WTC11 (cell line): ENCODE measurements at regions not wholly inside any gene's neighbourhood (a gene's known extent, or its start where the extent isn't known, plus 50 kb on each side); places are given as distances from the start of the nearest gene placed in this dataset.
A peak's percentile ranks its signal among the peaks of the same experiment; 100 is the strongest.

Experiments used
- ATAC-seq: fragments of 200-7000 bp; cut with Tn5 transposase; 2 replicates; pipeline ENCODE4 v1.10.0; 2021; ENCODE audit warnings: mild to moderate bottlenecking, moderate library complexity
- CTCF ChIA-PET: fragments of 300-600 bp; sonication (Branson Sonifier 250); formaldehyde crosslinking; loops from one replicate; lab custom pipeline; 2021; ENCODE audit warnings: antibody characterized with exemption; lab: Charles Lee
- POLR2A ChIA-PET: fragments of 350-600 bp; sonication (Branson Sonifier 250); formaldehyde crosslinking; loops from one replicate; lab custom pipeline; 2021; ENCODE audit warnings: antibody characterized with exemption; lab: Charles Lee
- DNase-seq: peaks from one replicate; pipeline ENCODE4 v3.0.0; 2021; ENCODE audit warnings: low spot score
- H3K27ac Mint-ChIP-seq: 2 replicates; pipeline ENCODE4 v1.8.0; 2021; ENCODE audit warnings: mixed read lengths
- H3K27me3 Mint-ChIP-seq: 2 replicates; pipeline ENCODE4 v1.8.0; 2021; ENCODE audit warnings: low read depth, mild to moderate bottlenecking, moderate library complexity, mixed read lengths
- H3K36me3 Mint-ChIP-seq: 2 replicates; pipeline ENCODE4 v1.8.0; 2021; ENCODE audit warnings: mixed read lengths
- H3K4me1 Mint-ChIP-seq: 2 replicates; pipeline ENCODE4 v1.8.0; 2022; ENCODE audit warnings: mixed read lengths
- H3K4me3 Mint-ChIP-seq: 2 replicates; pipeline ENCODE4 v1.8.0; 2021; ENCODE audit warnings: mild to moderate bottlenecking, moderate library complexity, mixed read lengths
- H3K9me3 Mint-ChIP-seq: 2 replicates; pipeline ENCODE4 v1.8.0; 2021; ENCODE audit warnings: mixed read lengths
- AR ChIP-seq: fragments of 250-450 bp; sonication (Bioruptor Pico); IDR thresholded peaks from 2 replicates; pipeline ENCODE4 v1.9.0; 2021; ENCODE audit warnings: mild to moderate bottlenecking
- ATF1 ChIP-seq: sonication (generic); formaldehyde crosslinking; IDR thresholded peaks from 2 replicates; pipeline ENCODE4 v1.8.1; 2023; ENCODE audit warnings: mild to moderate bottlenecking, moderate library complexity, missing genetic modification reagents
- ATF3 ChIP-seq: sonication (generic); formaldehyde crosslinking; conservative IDR thresholded peaks from 2 replicates; pipeline ENCODE4 v1.8.1; 2022; ENCODE audit warnings: mild to moderate bottlenecking, missing genetic modification reagents
- CTCF ChIP-seq: fragments of 200-600 bp; IDR thresholded peaks from 2 replicates; pipeline ENCODE4 v1.8.0; 2022; ENCODE audit warnings: antibody characterized with exemption
- ESRRA ChIP-seq: sonication (generic); formaldehyde crosslinking; IDR thresholded peaks from 2 replicates; pipeline ENCODE4 v1.8.1; 2022; ENCODE audit warnings: mild to moderate bottlenecking, missing genetic modification reagents, borderline replicate concordance
- FOXP4 ChIP-seq: sonication (generic); formaldehyde crosslinking; IDR thresholded peaks from 2 replicates; pipeline ENCODE4 v1.8.0; 2022; ENCODE audit warnings: mild to moderate bottlenecking, missing genetic modification reagents
- MLX ChIP-seq: sonication (generic); formaldehyde crosslinking; IDR thresholded peaks from 2 replicates; pipeline ENCODE4 v1.8.1; 2023; ENCODE audit warnings: mild to moderate bottlenecking, missing genetic modification reagents, moderate library complexity
- TCF7 ChIP-seq: sonication (generic); formaldehyde crosslinking; IDR thresholded peaks from 2 replicates; pipeline ENCODE4 v1.8.0; 2022; ENCODE audit warnings: mild to moderate bottlenecking, low read depth, missing genetic modification reagents, moderate library complexity
- ZNF425 ChIP-seq: fragments of 250-450 bp; sonication (Bioruptor Pico); conservative IDR thresholded peaks from 2 replicates; pipeline ENCODE4 v1.9.0; 2021; ENCODE audit warnings: mild to moderate bottlenecking
- TF ChIP-seq, protein P1 (sequence below): sonication (generic); formaldehyde crosslinking; IDR thresholded peaks from 2 replicates; pipeline ENCODE4 v1.8.0; 2022; ENCODE audit warnings: missing genetic modification reagents

GRCh38 chr1:189429610-189430009, 1048.1 kb downstream of the BRINP3 start:
- POLR2A ChIA-PET, result no interaction called here

GRCh38 chr1:189431447-189431846, 1046.2 kb downstream of the BRINP3 start:
- H3K4me3 Mint-ChIP-seq, result no peak overlapping the region
- H3K36me3 Mint-ChIP-seq, result no peaks in the 10 kb centered on the region
- no peaks in the 10 kb centered on the region for H3K27me3 Mint-ChIP-seq
- no peak overlapping the region for H3K27ac Mint-ChIP-seq
- no peak for DNase-seq
- ChIA-PET POLR2A (no interaction called here), CTCF (no interaction called here)
- no peaks in the 10 kb centered on the region for H3K9me3 Mint-ChIP-seq
- TF ChIP-seq ZNF425 (no peak), ATF1 (CRISPR knock-in tag) (no peak), ATF3 (no peak), TCF7 (CRISPR knock-in tag) (no peak)
- TF ChIP-seq, protein P1, sequence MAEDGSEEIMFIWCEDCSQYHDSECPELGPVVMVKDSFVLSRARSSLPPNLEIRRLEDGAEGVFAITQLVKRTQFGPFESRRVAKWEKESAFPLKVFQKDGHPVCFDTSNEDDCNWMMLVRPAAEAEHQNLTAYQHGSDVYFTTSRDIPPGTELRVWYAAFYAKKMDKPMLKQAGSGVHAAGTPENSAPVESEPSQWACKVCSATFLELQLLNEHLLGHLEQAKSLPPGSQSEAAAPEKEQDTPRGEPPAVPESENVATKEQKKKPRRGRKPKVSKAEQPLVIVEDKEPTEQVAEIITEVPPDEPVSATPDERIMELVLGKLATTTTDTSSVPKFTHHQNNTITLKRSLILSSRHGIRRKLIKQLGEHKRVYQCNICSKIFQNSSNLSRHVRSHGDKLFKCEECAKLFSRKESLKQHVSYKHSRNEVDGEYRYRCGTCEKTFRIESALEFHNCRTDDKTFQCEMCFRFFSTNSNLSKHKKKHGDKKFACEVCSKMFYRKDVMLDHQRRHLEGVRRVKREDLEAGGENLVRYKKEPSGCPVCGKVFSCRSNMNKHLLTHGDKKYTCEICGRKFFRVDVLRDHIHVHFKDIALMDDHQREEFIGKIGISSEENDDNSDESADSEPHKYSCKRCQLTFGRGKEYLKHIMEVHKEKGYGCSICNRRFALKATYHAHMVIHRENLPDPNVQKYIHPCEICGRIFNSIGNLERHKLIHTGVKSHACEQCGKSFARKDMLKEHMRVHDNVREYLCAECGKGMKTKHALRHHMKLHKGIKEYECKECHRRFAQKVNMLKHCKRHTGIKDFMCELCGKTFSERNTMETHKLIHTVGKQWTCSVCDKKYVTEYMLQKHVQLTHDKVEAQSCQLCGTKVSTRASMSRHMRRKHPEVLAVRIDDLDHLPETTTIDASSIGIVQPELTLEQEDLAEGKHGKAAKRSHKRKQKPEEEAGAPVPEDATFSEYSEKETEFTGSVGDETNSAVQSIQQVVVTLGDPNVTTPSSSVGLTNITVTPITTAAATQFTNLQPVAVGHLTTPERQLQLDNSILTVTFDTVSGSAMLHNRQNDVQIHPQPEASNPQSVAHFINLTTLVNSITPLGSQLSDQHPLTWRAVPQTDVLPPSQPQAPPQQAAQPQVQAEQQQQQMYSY (CRISPR knock-in tag), result no peak
- H3K4me1 Mint-ChIP-seq, result no peaks in the 10 kb centered on the region
- no peak for ATAC-seq

More at GRCh38 chr1:189429610-189430009, 1048.1 kb downstream of the BRINP3 start:
- no peak for DNase-seq
- Mint-ChIP-seq H3K27ac (no peak overlapping the region), H3K9me3 (no peaks in the 10 kb centered on the region), H3K36me3 (no peaks in the 10 kb centered on the region), H3K27me3 (no peaks in the 10 kb centered on the region)
- ATAC-seq, result peak; percentile 83
- CTCF ChIA-PET, result interaction anchor here (1.0 kb wide), 1 partner anchor 9 kb away, joined by 3 read pairs; no protein-coding TSS in a partner anchor
- TF ChIP-seq CTCF (peak; percentile 68), FOXP4 (CRISPR knock-in tag) (no peak), AR (no peak), MLX (CRISPR knock-in tag) (no peak), ESRRA (no peak), TCF7 (CRISPR knock-in tag) (no peak)
- TF ChIP-seq, all 79 proteins: peak for 1
- H3K4me3 Mint-ChIP-seq, result no peak overlapping the region
- no peaks in the 10 kb centered on the region for H3K4me1 Mint-ChIP-seq
